DOHH2 (cell line): ENCODE measurements at regions not wholly inside any gene's neighbourhood (a gene's known extent, or its start where the extent isn't known, plus 50 kb on each side); places are given as distances from the start of the nearest gene placed in this dataset.

Experiments
- EZH2phosphoT487 ChIP-seq: fragments of 200-600 bp; sonication (generic); IDR thresholded peaks from 2 replicates; pipeline ENCODE4 v1.6.1; 2017; ENCODE audit warnings: borderline replicate concordance, mild to moderate bottlenecking, antibody characterized with exemption, low read length, moderate library complexity, mixed read lengths
- TF ChIP-seq, protein P1 (sequence below): fragments of 200-600 bp; sonication (generic); IDR thresholded peaks from one replicate; pipeline ENCODE4 v1.5.1; 2014; ENCODE audit warnings: antibody characterized with exemption, mild to moderate bottlenecking, low read depth, low read length; ENCODE audit not compliant: poor library complexity, severe bottlenecking

DNA sequence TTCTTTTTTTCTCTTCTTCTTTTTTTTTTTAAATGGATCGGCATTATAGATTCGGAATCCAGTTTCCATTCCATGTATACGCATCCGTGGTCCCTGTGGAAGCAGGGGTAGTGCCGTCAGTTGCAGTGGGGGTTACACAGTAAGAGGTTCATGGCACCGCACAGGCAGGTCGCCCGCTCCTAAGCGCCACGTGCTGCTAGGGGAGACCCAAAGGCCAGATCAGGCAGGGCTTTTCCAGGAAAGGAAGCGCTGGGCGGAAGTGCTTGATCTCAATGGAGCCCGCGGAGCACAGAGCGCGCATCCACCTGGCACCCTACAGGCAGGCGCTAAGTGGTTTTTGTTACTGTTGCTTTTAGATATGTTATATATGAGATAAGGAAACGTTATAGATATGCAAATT, 174.8 kb upstream of the OR13F1 start:
- TF ChIP-seq, protein P1, sequence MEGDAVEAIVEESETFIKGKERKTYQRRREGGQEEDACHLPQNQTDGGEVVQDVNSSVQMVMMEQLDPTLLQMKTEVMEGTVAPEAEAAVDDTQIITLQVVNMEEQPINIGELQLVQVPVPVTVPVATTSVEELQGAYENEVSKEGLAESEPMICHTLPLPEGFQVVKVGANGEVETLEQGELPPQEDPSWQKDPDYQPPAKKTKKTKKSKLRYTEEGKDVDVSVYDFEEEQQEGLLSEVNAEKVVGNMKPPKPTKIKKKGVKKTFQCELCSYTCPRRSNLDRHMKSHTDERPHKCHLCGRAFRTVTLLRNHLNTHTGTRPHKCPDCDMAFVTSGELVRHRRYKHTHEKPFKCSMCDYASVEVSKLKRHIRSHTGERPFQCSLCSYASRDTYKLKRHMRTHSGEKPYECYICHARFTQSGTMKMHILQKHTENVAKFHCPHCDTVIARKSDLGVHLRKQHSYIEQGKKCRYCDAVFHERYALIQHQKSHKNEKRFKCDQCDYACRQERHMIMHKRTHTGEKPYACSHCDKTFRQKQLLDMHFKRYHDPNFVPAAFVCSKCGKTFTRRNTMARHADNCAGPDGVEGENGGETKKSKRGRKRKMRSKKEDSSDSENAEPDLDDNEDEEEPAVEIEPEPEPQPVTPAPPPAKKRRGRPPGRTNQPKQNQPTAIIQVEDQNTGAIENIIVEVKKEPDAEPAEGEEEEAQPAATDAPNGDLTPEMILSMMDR = no peak
- TF ChIP-seq EZH2phosphoT487 = no peak
